Transverse colon (tissue), 4 donors: ENCODE measurements at regions not wholly inside any gene's neighbourhood (a gene's known extent, or its start where the extent isn't known, plus 50 kb on each side); places are given as distances from the start of the nearest gene placed in this dataset.

Source experiments
- DNase-seq: peaks from one replicate; pipeline ENCODE4 v3.0.0-alpha.2; 2019
- H3K27ac ChIP-seq, 4 donors: fragments of 200-600 bp; sonication (generic); 2 replicates each; pipeline ENCODE4 v1.5.1; 2016 to 2018; ENCODE audit warnings: inconsistent platforms in 4 of 4
- H3K27me3 ChIP-seq: fragments of 200-600 bp; sonication (generic); 2 replicates; pipeline ENCODE4 v1.5.1; 2017; ENCODE audit warnings: inconsistent platforms
- H3K36me3 ChIP-seq, 4 donors: fragments of 200-600 bp; sonication (generic); 2 replicates each; pipeline ENCODE4 v1.5.1; 2017 to 2019; ENCODE audit warnings: inconsistent platforms in 4 of 4
- H3K4me1 ChIP-seq, 4 donors: fragments of 200-600 bp; sonication (generic); 2 replicates each; pipeline ENCODE4 v1.5.1; 2017 to 2020; ENCODE audit warnings: inconsistent platforms in 4 of 4
- H3K4me3 ChIP-seq, 4 donors: fragments of 200-600 bp; sonication (generic); 1 replicate in 1 of 4; 2 replicates in 3 of 4; pipeline versions ENCODE4 v1.5.1 to v1.6.1; 2017 to 2019; ENCODE audit warnings: inconsistent platforms in 4 of 4
- H3K9me3 ChIP-seq, 2 donors: fragments of 200-600 bp; sonication (generic); 2 replicates each; pipeline ENCODE4 v1.5.1; 2017 to 2019; ENCODE audit warnings: inconsistent platforms in 2 of 2
- CTCF ChIP-seq, 5 experiments: fragments of 200-600 bp in 3 of 5; fragments of 450-650 bp in 2 of 5; sonication (generic) in 3 of 5; IDR thresholded peaks; 1 replicate in 2 of 5; 2 replicates in 3 of 5; pipeline ENCODE4 v1.5.1; 2016 to 2017; ENCODE audit warnings: antibody characterized with exemption in 5 of 5, inconsistent platforms in 3 of 5, mild to moderate bottlenecking in 2 of 5, moderate library complexity in 1 of 5
- EP300 ChIP-seq: sonication (generic); formaldehyde crosslinking; IDR thresholded peaks from one replicate; pipeline ENCODE4 v1.6.1; 2017; ENCODE audit warnings: antibody characterized with exemption, low read depth
- POLR2A ChIP-seq: fragments of 450-650 bp; IDR thresholded peaks from one replicate; pipeline ENCODE4 v1.6.1; 2016; ENCODE audit warnings: antibody characterized with exemption, mild to moderate bottlenecking, moderate library complexity
- POLR2AphosphoS5 ChIP-seq, 3 donors: sonication (generic); formaldehyde crosslinking; IDR thresholded peaks; one replicate each; pipeline ENCODE4 v1.6.1; 2016; ENCODE audit warnings: antibody characterized with exemption in 3 of 3
- WGBS, 2 donors: methylation state at CpG; one replicate each; pipeline ENCODE4 v1.1.5; 2018; ENCODE audit warnings: low coverage in 1 of 2; 5-methylcytosine and 5-hydroxymethylcytosine counted together
- in situ Hi-C, 4 donors: fragments of 200-750 bp; cut with MboI; loops; one replicate each; pipeline versions ENCODE4 v1.15.0 to v1.15.1; 2017; ENCODE audit warnings: low sequenced_read_pairs in 3 of 4, low pct_ligation_motif_present in 1 of 4, low pct_unique_long_range_greater_than_20kb in 1 of 4
- intact Hi-C: fragments of 100-400 bp; cut with DNase I; formaldehyde crosslinking; loops from one replicate; pipeline ENCODE4 v1.15.1; 2023; ENCODE audit warnings: low total_unique reads

- intact Hi-C loops (no loop called here), in situ Hi-C loops (no loop called here)
- no peaks in the 10 kb centered on the region for H3K4me1 ChIP-seq
- H3K9me3 ChIP-seq: no peaks in the 10 kb centered on the region
- H3K27me3 ChIP-seq: no peaks in the 10 kb centered on the region
- H3K36me3 ChIP-seq: no peaks in the 10 kb centered on the region
- DNase-seq: no peak
- TF ChIP-seq POLR2AphosphoS5 (IDR thresholded peaks at IDR 0.05): no peak
- no peak for TF ChIP-seq CTCF (IDR thresholded peaks at IDR 0.05)
- no peak for TF ChIP-seq POLR2A
- TF ChIP-seq EP300: no peak
- no peak overlapping the region for H3K27ac ChIP-seq
- WGBS, 2 donors: 10 to 49% methylated on average over 1 to 2 of the region's 2 CpGs
- no peak overlapping the region for H3K4me3 ChIP-seq
Observed at GRCh38 chr13:47092202-47092601, 195.3 kb upstream of the HTR2A start.

GRCh38 chr13:47087841-47088240 is 191.0 kb upstream of the HTR2A start:
- Histone ChIP-seq H3K4me3 (no peak overlapping the region), H3K27ac (no peak overlapping the region), H3K27me3 (no peaks in the 10 kb centered on the region), H3K36me3 (no peaks in the 10 kb centered on the region), H3K9me3 (no peaks in the 10 kb centered on the region), H3K4me1 (no peaks in the 10 kb centered on the region)
- in situ Hi-C loops (no loop called here), intact Hi-C loops (no loop called here)
- 50 to 51% methylated on average over 1 of the region's 1 CpG for WGBS, 2 donors
- TF ChIP-seq POLR2A (no peak), EP300 (no peak), POLR2AphosphoS5 (IDR thresholded peaks at IDR 0.05) (no peak), CTCF (IDR thresholded peaks at IDR 0.05) (no peak)
- DNase-seq: no peak

- no peak for TF ChIP-seq CTCF (IDR thresholded peaks at IDR 0.05)
- no peak for TF ChIP-seq POLR2A
- TF ChIP-seq EP300: no peak
- no peak for TF ChIP-seq POLR2AphosphoS5 (IDR thresholded peaks at IDR 0.05)
- Histone ChIP-seq H3K27me3 (no peaks in the 10 kb centered on the region), H3K4me1 (no peaks in the 10 kb centered on the region), H3K9me3 (no peaks in the 10 kb centered on the region), H3K4me3 (no peak overlapping the region), H3K36me3 (no peaks in the 10 kb centered on the region), H3K27ac (no peak overlapping the region)
- DNase-seq: no peak
- WGBS, 2 donors: 80 to 82% methylated on average over 3 of the region's 3 CpGs
- intact Hi-C loops (no loop called here), in situ Hi-C loops (no loop called here)
Observed at GRCh38 chr13:47087241-47087640, 190.4 kb upstream of the HTR2A start.

DNA sequence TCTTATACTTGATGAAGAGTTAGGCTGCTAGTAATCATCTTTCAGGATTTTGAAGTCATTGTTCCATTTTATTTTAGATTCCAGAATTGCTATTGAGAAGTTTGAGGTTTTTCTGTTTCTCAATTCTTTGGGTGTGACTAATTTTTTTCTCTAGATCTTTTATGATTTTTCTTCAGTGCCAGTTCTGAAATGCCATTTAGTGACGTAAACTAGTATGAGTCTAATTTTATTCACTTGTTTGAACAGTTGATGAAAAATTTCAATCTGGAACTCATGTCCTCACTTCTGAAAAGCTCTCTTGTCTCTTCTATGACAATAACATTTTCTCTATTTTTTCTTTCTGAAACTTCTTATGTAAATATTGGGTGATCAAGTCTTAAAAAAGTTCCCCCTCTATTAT is 188.5 kb upstream of the HTR2A start:
- no peak for DNase-seq
- no peak overlapping the region for H3K27ac ChIP-seq
- 62 to 64% methylated on average over 1 of the region's 1 CpG for WGBS, 2 donors
- intact Hi-C loops (no loop called here), in situ Hi-C loops (no loop called here)
- no peaks in the 10 kb centered on the region for H3K27me3 ChIP-seq
- no peak for TF ChIP-seq EP300
- no peaks in the 10 kb centered on the region for H3K4me1 ChIP-seq
- H3K9me3 ChIP-seq: no peaks in the 10 kb centered on the region
- H3K36me3 ChIP-seq: no peaks in the 10 kb centered on the region
- no peak overlapping the region for H3K4me3 ChIP-seq

DNA sequence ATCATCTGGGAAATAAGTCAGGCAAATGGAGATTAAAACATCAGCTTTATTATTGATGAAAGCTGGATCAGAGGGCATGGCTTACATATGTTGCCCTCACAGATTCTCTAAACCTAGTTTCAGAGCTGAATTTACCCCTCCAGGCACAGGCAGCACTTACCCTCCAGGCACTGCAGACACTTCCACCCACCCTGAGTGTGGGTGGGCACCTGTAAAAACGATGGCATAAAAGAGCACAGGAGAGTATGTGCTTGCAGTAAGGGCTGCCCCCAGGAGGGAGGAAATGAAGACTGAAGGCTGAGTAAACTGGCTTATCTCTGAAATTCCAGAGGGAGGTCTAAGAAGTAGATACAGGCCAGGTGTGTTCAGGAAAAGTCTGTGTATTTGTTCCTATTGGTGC is 185.0 kb upstream of the HTR2A start:
- no peak for DNase-seq
- 16% methylated on average over 1 of the region's 1 CpG; no CpG with 5 or more reads in 1 of the 2 donors for WGBS, 2 donors
- no peaks in the 10 kb centered on the region for H3K36me3 ChIP-seq
- no peaks in the 10 kb centered on the region for H3K9me3 ChIP-seq
- H3K27me3 ChIP-seq: no peaks in the 10 kb centered on the region
- H3K27ac ChIP-seq: no peak overlapping the region
- H3K4me3 ChIP-seq: no peak overlapping the region
- TF ChIP-seq POLR2AphosphoS5 (IDR thresholded peaks at IDR 0.05): no peak
- in situ Hi-C loops: no loop called here
- no peaks in the 10 kb centered on the region for H3K4me1 ChIP-seq
- intact Hi-C loops: no loop called here
